K562 (cell line): ENCODE measurements at regions not wholly inside any gene's neighbourhood (a gene's known extent, or its start where the extent isn't known, plus 50 kb on each side); places are given as distances from the start of the nearest gene placed in this dataset.

Source experiments
- ATAC-seq: fragments of 200-7000 bp; cut with Tn5 transposase; 3 replicates; pipeline ENCODE4 v1.9.1; 2020; ENCODE audit warnings: moderate library complexity
- BruUV-seq: library from RNA; stranded (reverse); fragments of 400-500 nt; replicated peaks from 2 replicates; lab custom pipeline; 2021; lab: Mats Ljungman, UMichigan
- CTCF ChIA-PET: fragments of 300-600 bp; formaldehyde crosslinking; extraction: SDS; loops from one replicate; lab custom pipeline; 2021; ENCODE audit warnings: low intra/inter-chr PET ratio; lab: Yijun Ruan, JAX
- POLR2A ChIA-PET: fragments of 300-600, 350-650 bp; sonication (Branson Sonifier 250); formaldehyde crosslinking; extraction: SDS; loops from one replicate; lab custom pipeline; 2021; ENCODE audit warnings: antibody characterized with exemption, inconsistent platforms; lab: Yijun Ruan, JAX
- DNase-seq, 4 experiments: peaks; one replicate each; pipeline versions ENCODE4 v3.0.0 to v3.0.0-alpha.2; 2011 to 2018; ENCODE audit warnings: low spot score in 3 of 4, mixed read lengths in 3 of 4; ENCODE audit errors: extremely low read depth in 1 of 4
- FAIRE-seq: peaks from 2 replicates; lab custom pipeline; 2011; peaks lifted over from hg19 to GRCh38; lab: Jason Lieb, UNC
- H2AFZ ChIP-seq: 2 replicates; pipeline ENCODE4 v1.6.0; 2011; ENCODE audit warnings: low read depth, low read length, control low read depth, inconsistent platforms
- H3K27ac ChIP-seq: fragments of 200-600 bp; 3 replicates; pipeline ENCODE4 v1.8.0; 2011; ENCODE audit warnings: low read depth, mild to moderate bottlenecking, control low read depth, inconsistent platforms, low read length, moderate library complexity, mixed read lengths; ENCODE audit errors: extremely low read depth
- H3K27me3 ChIP-seq, 2 experiments: fragments of 300-600 bp in 1 of 2; 2 replicates in 1 of 2; 3 replicates in 1 of 2; pipeline versions ENCODE4 v1.6.0 to v1.8.0; 2011; ENCODE audit warnings: inconsistent platforms in 2 of 2, low read length in 2 of 2, mild to moderate bottlenecking in 1 of 2, mixed read lengths in 1 of 2, moderate library complexity in 1 of 2; ENCODE audit not compliant: control insufficient read depth in 2 of 2, insufficient read depth in 2 of 2
- H3K36me3 ChIP-seq: fragments of 300-600 bp; 3 replicates; pipeline ENCODE4 v1.8.0; 2011; ENCODE audit warnings: mild to moderate bottlenecking, low read length, inconsistent platforms; ENCODE audit not compliant: control insufficient read depth, insufficient read depth
- H3K4me1 ChIP-seq, 2 experiments: fragments of 200-600 bp in 1 of 2; replicated peaks in 1 of 2; 2 replicates in 1 of 2; 3 replicates in 1 of 2; pipeline versions ENCODE4 v1.5.1 to v1.8.0; 2011; ENCODE audit warnings: inconsistent platforms in 2 of 2, low read length in 2 of 2, mild to moderate bottlenecking in 1 of 2, mixed read lengths in 1 of 2, moderate library complexity in 1 of 2; ENCODE audit not compliant: control insufficient read depth in 2 of 2, insufficient read depth in 2 of 2
- H3K4me2 ChIP-seq: 2 replicates; pipeline ENCODE4 v1.6.1; 2011; ENCODE audit warnings: low read length, control low read depth, inconsistent platforms, mixed read lengths; ENCODE audit not compliant: insufficient read depth
- H3K4me3 ChIP-seq: fragments of 200-600 bp; sonication (generic), shearing (Covaris generic); 2 replicates; pipeline ENCODE4 v1.5.1; 2016; ENCODE audit warnings: control low read depth, inconsistent platforms
- H3K79me2 ChIP-seq: fragments of 200-600 bp; 3 replicates; pipeline ENCODE4 v1.8.0; 2011; ENCODE audit warnings: low read length, inconsistent platforms; ENCODE audit not compliant: control insufficient read depth, insufficient read depth
- H3K9ac ChIP-seq, 2 experiments: 2 replicates each; pipeline versions ENCODE4 v1.6.0 to v1.6.1; 2011; ENCODE audit warnings: low read depth in 2 of 2, low read length in 2 of 2, control low read depth in 1 of 2, inconsistent platforms in 1 of 2, mild to moderate bottlenecking in 1 of 2, mixed read lengths in 1 of 2; ENCODE audit not compliant: insufficient read depth in 1 of 2
- H3K9me1 ChIP-seq: one replicate; pipeline ENCODE4 v1.6.0; 2011; ENCODE audit warnings: inconsistent platforms, mild to moderate bottlenecking, low read length, moderate library complexity; ENCODE audit not compliant: control insufficient read depth, insufficient read depth
- H3K9me3 ChIP-seq: replicated peaks from 2 replicates; pipeline ENCODE4 v1.5.1; 2011; ENCODE audit warnings: low read depth, low read length, inconsistent platforms; ENCODE audit not compliant: control insufficient read depth, insufficient read depth
- H4K20me1 ChIP-seq: replicated peaks from 2 replicates; pipeline ENCODE4 v1.6.1; 2011; ENCODE audit warnings: low read length, inconsistent platforms, mixed read lengths; ENCODE audit not compliant: control insufficient read depth, insufficient read depth
- BRD4 ChIP-seq: fragments of 200-600 bp; sonication (generic); IDR thresholded peaks from 2 replicates; pipeline ENCODE4 v1.6.1; 2017; ENCODE audit warnings: inconsistent platforms
- DACH1 ChIP-seq: fragments of 450-650 bp; IDR thresholded peaks from 2 replicates; pipeline ENCODE4 v1.6.1; 2018; ENCODE audit not compliant: partially characterized antibody
- FOS ChIP-seq: IDR thresholded peaks from 3 replicates; pipeline ENCODE4 v1.6.1; 2011; ENCODE audit not compliant: insufficient read length; ENCODE audit errors: extremely low read depth
- MED1 ChIP-seq: sonication (generic); formaldehyde crosslinking; IDR thresholded peaks from 2 replicates; pipeline ENCODE4 v1.8.1; 2023; ENCODE audit warnings: missing genetic modification reagents, borderline replicate concordance
- MTA1 ChIP-seq: fragments of 450-650 bp; IDR thresholded peaks from 2 replicates; pipeline ENCODE4 v1.6.1; 2017; ENCODE audit warnings: borderline replicate concordance
- POU5F1 ChIP-seq: fragments of 150-350 bp; IDR thresholded peaks from 2 replicates; pipeline ENCODE4 v1.6.1; 2014; ENCODE audit warnings: borderline replicate concordance, low read length, low read depth, mild to moderate bottlenecking; ENCODE audit not compliant: partially characterized antibody
- SMARCB1 ChIP-seq: IDR thresholded peaks from 2 replicates; pipeline ENCODE4 v1.6.1; 2011; ENCODE audit warnings: improper control_type of control experiment, low read depth; ENCODE audit not compliant: insufficient read length
- ZNF23 ChIP-seq: fragments of 250-450 bp; sonication (Bioruptor Pico); IDR thresholded peaks from 2 replicates; pipeline ENCODE4 v1.4.0; 2020; ENCODE audit warnings: mild to moderate bottlenecking
- WGBS: fragments of 100-300 bp; shearing (Covaris generic); methylation state at CpG from one replicate; pipeline ENCODE4 v1.1.6; 2016; ENCODE audit warnings: low coverage, mixed read lengths; ENCODE audit not compliant: insufficient coverage; ENCODE audit errors: missing lambda C conversion rate; 5-methylcytosine and 5-hydroxymethylcytosine counted together
- in situ Hi-C: fragments of 300-500 bp; cut with MboI; formaldehyde crosslinking; loops from 4 replicates; pipeline ENCODE4 v1.15.0; 2018; ENCODE audit warnings: inconsistent platforms, mixed read lengths
- intact Hi-C: fragments of 100-400 bp; cut with micrococcal nuclease; formaldehyde crosslinking; loops from 2 replicates; pipeline ENCODE4 v1.14.2; 2022
- TF ChIP-seq, protein P1 (sequence below): fragments of 450-650 bp; IDR thresholded peaks from 2 replicates; pipeline ENCODE4 v1.6.1; 2016; ENCODE audit warnings: borderline replicate concordance

DNA sequence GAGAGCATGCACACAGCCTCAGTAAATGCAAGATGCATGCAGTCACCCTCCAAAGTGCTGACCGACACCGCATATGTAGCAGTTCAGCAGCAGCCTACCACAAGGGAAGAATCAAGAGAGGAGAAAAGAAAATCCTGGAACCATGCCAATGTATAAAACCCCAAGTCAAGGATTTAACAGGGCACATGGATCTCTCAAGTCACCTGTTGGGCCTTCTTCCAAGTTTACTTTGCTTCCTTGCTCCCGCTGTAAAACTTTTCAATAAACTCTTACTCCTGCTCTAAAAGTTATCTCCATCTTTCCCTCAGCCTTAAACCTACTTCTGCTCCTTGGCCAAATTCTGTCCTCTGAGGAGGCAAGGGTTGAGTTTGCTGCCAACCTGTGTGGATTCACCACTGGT lies 147.8 kb upstream of the MAP2 start:
- BruUV-seq: no TSS peak
- in situ Hi-C loops: no loop called here
- TF ChIP-seq POU5F1 (no peak), ZNF23 (CRISPR knock-in tag) (no peak), DACH1 (no peak), FOS (no peak), MED1 (CRISPR knock-in tag) (no peak), BRD4 (no peak), MTA1 (no peak), SMARCB1 (no peak)
- TF ChIP-seq, protein P1, sequence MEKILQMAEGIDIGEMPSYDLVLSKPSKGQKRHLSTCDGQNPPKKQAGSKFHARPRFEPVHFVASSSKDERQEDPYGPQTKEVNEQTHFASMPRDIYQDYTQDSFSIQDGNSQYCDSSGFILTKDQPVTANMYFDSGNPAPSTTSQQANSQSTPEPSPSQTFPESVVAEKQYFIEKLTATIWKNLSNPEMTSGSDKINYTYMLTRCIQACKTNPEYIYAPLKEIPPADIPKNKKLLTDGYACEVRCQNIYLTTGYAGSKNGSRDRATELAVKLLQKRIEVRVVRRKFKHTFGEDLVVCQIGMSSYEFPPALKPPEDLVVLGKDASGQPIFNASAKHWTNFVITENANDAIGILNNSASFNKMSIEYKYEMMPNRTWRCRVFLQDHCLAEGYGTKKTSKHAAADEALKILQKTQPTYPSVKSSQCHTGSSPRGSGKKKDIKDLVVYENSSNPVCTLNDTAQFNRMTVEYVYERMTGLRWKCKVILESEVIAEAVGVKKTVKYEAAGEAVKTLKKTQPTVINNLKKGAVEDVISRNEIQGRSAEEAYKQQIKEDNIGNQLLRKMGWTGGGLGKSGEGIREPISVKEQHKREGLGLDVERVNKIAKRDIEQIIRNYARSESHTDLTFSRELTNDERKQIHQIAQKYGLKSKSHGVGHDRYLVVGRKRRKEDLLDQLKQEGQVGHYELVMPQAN: no peak
- no peaks in the 10 kb centered on the region for H3K4me1 ChIP-seq
- 0% methylated on average over 1 of the region's 3 CpGs for WGBS
- no peaks in the 10 kb centered on the region for H3K9me3 ChIP-seq
- ChIA-PET CTCF (no interaction called here), POLR2A (no interaction called here)
- no peaks in the 10 kb centered on the region for H3K79me2 ChIP-seq
- no peak overlapping the region for H3K4me3 ChIP-seq
- H3K9me1 ChIP-seq: no peaks in the 10 kb centered on the region
- H3K9ac ChIP-seq: no peak overlapping the region
- H3K27me3 ChIP-seq: no peaks in the 10 kb centered on the region
- no peak overlapping the region for H2AFZ ChIP-seq
- intact Hi-C loops: no loop called here
- H3K36me3 ChIP-seq: no peaks in the 10 kb centered on the region
- no peak for DNase-seq
- H4K20me1 ChIP-seq: no peaks in the 10 kb centered on the region
- no peak for FAIRE-seq
- ATAC-seq: no peak
- no peak overlapping the region for H3K27ac ChIP-seq
- H3K4me2 ChIP-seq: no peak overlapping the region
